Lung (tissue), 11 donors: ENCODE measurements at regions not wholly inside any gene's neighbourhood (a gene's known extent, or its start where the extent isn't known, plus 50 kb on each side); places are given as distances from the start of the nearest gene placed in this dataset.

Experiments
- ATAC-seq: fragments of 200-7000 bp; cut with Tn5 transposase; one replicate; pipeline ENCODE4 v1.9.1; 2020; ENCODE audit warnings: moderate number of reproducible peaks; ENCODE audit not compliant: insufficient read depth, low FRiP score
- DNase-seq, 3 donors: peaks; one replicate each; pipeline ENCODE4 v3.0.0-alpha.2; 2013 to 2017
- H3K27ac ChIP-seq, 2 donors: one replicate each; pipeline ENCODE4 v1.5.1; 2013; ENCODE audit warnings: mild to moderate bottlenecking in 2 of 2, moderate library complexity in 2 of 2, control low read depth in 1 of 2, inconsistent platforms in 1 of 2, low read depth in 1 of 2, low read length in 1 of 2
- H3K27me3 ChIP-seq, 3 donors: one replicate each; pipeline ENCODE4 v1.5.1; 2013; ENCODE audit warnings: low read length in 2 of 3; ENCODE audit not compliant: control insufficient read depth in 3 of 3, insufficient read depth in 3 of 3
- H3K36me3 ChIP-seq, 4 donors: one replicate each; pipeline ENCODE4 v1.5.1; 2013; ENCODE audit warnings: low read length in 4 of 4, mild to moderate bottlenecking in 1 of 4, moderate library complexity in 1 of 4; ENCODE audit not compliant: control insufficient read depth in 4 of 4, insufficient read depth in 4 of 4
- H3K4me1 ChIP-seq, 5 donors: one replicate each; pipeline ENCODE4 v1.5.1; 2013; ENCODE audit warnings: low read length in 5 of 5, mild to moderate bottlenecking in 2 of 5, moderate library complexity in 1 of 5; ENCODE audit not compliant: control insufficient read depth in 5 of 5, insufficient read depth in 5 of 5
- H3K4me3 ChIP-seq: one replicate; pipeline ENCODE4 v1.5.1; 2013; ENCODE audit warnings: mild to moderate bottlenecking, control low read depth, moderate library complexity
- H3K9ac ChIP-seq, 2 donors: one replicate each; pipeline ENCODE4 v1.5.1; 2013; ENCODE audit warnings: low read length in 2 of 2, control low read depth in 1 of 2; ENCODE audit not compliant: insufficient read depth in 1 of 2
- H3K9me3 ChIP-seq, 4 donors: one replicate each; pipeline ENCODE4 v1.5.1; 2013; ENCODE audit warnings: low read length in 3 of 4, mild to moderate bottlenecking in 1 of 4, moderate library complexity in 1 of 4; ENCODE audit not compliant: control insufficient read depth in 4 of 4, insufficient read depth in 3 of 4
- CTCF ChIP-seq: IDR thresholded peaks from 2 replicates; pipeline ENCODE4 v1.5.1; 2012; ENCODE audit warnings: mild to moderate bottlenecking; ENCODE audit errors: control extremely low read depth, extremely low read depth
- WGBS, 2 donors: extraction: QIAGEN DNeasy Blood & Tissue Kit; methylation state at CpG; one replicate each; pipeline ENCODE4 v1.1.7; 2013; 5-methylcytosine and 5-hydroxymethylcytosine counted together
- donor health status: control.
- donor health status: control.
- donor health status: Bipolar disorder and iron deficiency.
- donor health status: healthy.
- donor health status: DM: yes; HTN: yes; CAD: no.

- Histone ChIP-seq H3K27ac (no peak overlapping the region), H3K4me1 (no peaks in the 10 kb centered on the region), H3K9ac (no peak overlapping the region), H3K4me3 (no peak overlapping the region), H3K27me3 (peaks cover 0 to 5% (median 3%) of the 10 kb centered on the region in 3 donors), H3K9me3 (peaks cover 0 to 4% (median 0%) of the 10 kb centered on the region in 4 donors), H3K36me3 (no peaks in the 10 kb centered on the region)
- 21 to 26% methylated on average over 11 of the region's 11 CpGs for WGBS, 2 donors
- TF ChIP-seq CTCF: peak; percentile 40
- ATAC-seq: no peak
- peak; percentile 71 to 85 (median 79) for DNase-seq
Observed at GRCh38 chr19:28878862-28879566, 333.9 kb downstream of the UQCRFS1 start.

- 76 to 79% methylated on average over 7 of the region's 7 CpGs for WGBS, 2 donors
- peaks cover 0 to 8% (median 3%) of the 10 kb centered on the region in 3 donors for H3K27me3 ChIP-seq
- TF ChIP-seq CTCF: no peak
- H3K4me3 ChIP-seq: no peak overlapping the region
- no peaks in the 10 kb centered on the region for H3K36me3 ChIP-seq
- no peak for DNase-seq
- H3K9me3 ChIP-seq: no peaks in the 10 kb centered on the region
- no peak overlapping the region for H3K9ac ChIP-seq
- no peaks in the 10 kb centered on the region for H3K4me1 ChIP-seq
- H3K27ac ChIP-seq: no peak overlapping the region
- no peak for ATAC-seq
Observed at GRCh38 chr19:28876609-28877123, 336.3 kb downstream of the UQCRFS1 start.

- ATAC-seq: no peak
- no peaks in the 10 kb centered on the region for H3K4me1 ChIP-seq
- no peak overlapping the region for H3K9ac ChIP-seq
- H3K4me3 ChIP-seq: no peak overlapping the region
- H3K9me3 ChIP-seq: no peaks in the 10 kb centered on the region
- H3K27ac ChIP-seq: no peak overlapping the region
- DNase-seq: no peak
- 86 to 88% methylated on average over 9 of the region's 9 CpGs for WGBS, 2 donors
- no peak for TF ChIP-seq CTCF
- peaks cover 0 to 5% (median 0%) of the 10 kb centered on the region in 3 donors for H3K27me3 ChIP-seq
- H3K36me3 ChIP-seq: no peaks in the 10 kb centered on the region
Observed at GRCh38 chr19:28874742-28875141, 338.2 kb downstream of the UQCRFS1 start.

- peaks cover 0 to 10% (median 0%) of the 10 kb centered on the region in 3 donors for H3K27me3 ChIP-seq
- H3K36me3 ChIP-seq: no peaks in the 10 kb centered on the region
- WGBS, 2 donors: 44 to 45% methylated on average over 2 of the region's 2 CpGs
- H3K9ac ChIP-seq: no peak overlapping the region
- no peak overlapping the region for H3K27ac ChIP-seq
- H3K4me3 ChIP-seq: no peak overlapping the region
- no peaks in the 10 kb centered on the region for H3K9me3 ChIP-seq
- TF ChIP-seq CTCF: no peak
- H3K4me1 ChIP-seq: no peaks in the 10 kb centered on the region
- DNase-seq (no peak), ATAC-seq (no peak)
Observed at GRCh38 chr19:28873301-28873700, 339.6 kb downstream of the UQCRFS1 start.
